GM19397 (cell line): ENCODE measurements at regions not wholly inside any gene's neighbourhood (a gene's known extent, or its start where the extent isn't known, plus 50 kb on each side); places are given as distances from the start of the nearest gene placed in this dataset.

ENCODE experiments used
- ATAC-seq: cut with Tn5 transposase; IDR thresholded peaks from one replicate; pipeline ENCODE4 v1.9.1; 2021; ENCODE audit warnings: mild to moderate bottlenecking, moderate library complexity; ENCODE audit not compliant: unreplicated experiment

DNA sequence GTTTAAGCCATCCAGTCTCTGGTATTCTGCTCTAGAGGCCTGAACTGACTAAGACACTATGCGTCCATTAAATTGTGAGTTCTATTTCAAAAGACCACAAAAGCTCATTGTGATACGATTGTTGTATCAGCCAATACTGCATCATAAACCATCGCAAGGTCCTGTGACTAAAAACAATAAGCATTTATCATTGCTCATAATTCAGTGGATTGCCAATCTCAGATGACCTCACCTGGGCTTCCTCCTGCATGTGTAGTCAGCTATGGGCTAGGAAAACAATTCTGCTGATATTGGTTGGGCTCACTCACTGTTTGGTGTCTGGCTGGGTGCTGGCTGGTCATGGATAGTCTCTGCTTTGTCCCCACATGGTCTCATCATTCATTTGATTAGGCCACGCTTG is 592.7 kb upstream of the BTBD3 start:
- no peak for ATAC-seq

- ATAC-seq, result no peak
Observed at GRCh38 chr20:11328839-11329238, 588.9 kb upstream of the BTBD3 start.

GRCh38 chr20:11329271-11329670 is 588.4 kb upstream of the BTBD3 start:
- ATAC-seq, result no peak

- ATAC-seq, result no peak
Observed at GRCh38 chr20:11331096-11331495, 586.6 kb upstream of the BTBD3 start.

- no peak for ATAC-seq
Observed at GRCh38 chr20:11332381-11332780, 585.3 kb upstream of the BTBD3 start.

DNA sequence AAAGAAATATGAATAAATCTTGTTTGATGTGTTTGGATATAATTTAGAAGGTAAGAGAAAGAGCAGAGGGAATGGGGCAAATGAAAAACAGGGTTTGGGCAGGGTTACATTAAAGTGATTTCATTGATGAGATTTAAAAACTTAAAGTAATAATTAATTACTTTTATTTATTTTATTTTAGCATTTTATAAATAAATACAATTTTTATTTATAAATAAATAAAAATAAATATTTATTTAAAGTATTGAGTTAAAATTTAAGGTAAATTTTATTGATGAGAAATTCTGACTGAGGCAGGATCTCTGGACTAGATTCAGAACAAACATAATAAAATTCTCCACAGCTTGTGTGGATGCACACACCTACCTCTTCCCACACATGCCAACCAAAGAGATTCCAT is 584.1 kb upstream of the BTBD3 start:
- ATAC-seq, result no peak

- ATAC-seq, result no peak
Observed at GRCh38 chr20:11337361-11338130, 580.1 kb upstream of the BTBD3 start.

- no peak for ATAC-seq
Observed at GRCh38 chr20:11338496-11339306, 579.0 kb upstream of the BTBD3 start.

DNA sequence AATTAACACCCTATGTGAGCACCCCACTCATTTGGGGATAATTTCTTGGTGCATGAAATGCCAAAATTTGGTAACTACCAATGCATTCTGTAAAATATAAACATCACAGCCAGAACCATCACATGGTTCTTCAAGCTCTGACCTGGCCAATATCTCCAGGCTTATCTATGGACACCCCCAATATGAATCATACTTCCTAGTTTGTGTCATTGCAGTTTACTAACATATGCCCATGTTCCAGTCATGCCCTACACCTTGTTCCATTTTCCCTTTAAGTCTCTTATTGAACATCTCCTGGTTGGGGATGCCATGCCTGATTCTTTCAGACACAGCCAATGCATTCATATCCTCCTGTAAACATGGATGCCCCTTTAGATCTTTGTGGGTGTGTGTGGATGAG is 572.8 kb upstream of the BTBD3 start:
- ATAC-seq, result no peak

DNA sequence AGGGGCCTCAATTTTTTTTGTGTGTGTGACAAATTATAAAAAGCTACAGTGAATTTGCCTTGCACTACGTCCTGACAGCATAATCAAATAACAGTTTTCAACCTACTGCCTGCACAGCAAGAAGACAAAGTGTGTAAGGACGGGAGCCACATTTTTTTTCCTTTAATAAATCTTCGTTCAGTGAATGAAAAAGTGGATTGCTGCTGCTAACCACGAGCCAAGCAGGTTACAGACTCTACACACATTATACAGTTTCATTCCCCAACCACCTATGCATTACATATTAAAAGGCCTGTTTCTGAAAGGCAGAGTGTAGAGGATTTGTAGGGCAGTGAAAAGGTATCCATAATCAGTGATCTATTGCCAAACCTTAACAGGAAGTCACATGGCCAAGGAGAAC is 570.0 kb upstream of the BTBD3 start:
- ATAC-seq, result no peak

- no peak for ATAC-seq
Observed at GRCh38 chr20:11350126-11351005, 567.3 kb upstream of the BTBD3 start.

DNA sequence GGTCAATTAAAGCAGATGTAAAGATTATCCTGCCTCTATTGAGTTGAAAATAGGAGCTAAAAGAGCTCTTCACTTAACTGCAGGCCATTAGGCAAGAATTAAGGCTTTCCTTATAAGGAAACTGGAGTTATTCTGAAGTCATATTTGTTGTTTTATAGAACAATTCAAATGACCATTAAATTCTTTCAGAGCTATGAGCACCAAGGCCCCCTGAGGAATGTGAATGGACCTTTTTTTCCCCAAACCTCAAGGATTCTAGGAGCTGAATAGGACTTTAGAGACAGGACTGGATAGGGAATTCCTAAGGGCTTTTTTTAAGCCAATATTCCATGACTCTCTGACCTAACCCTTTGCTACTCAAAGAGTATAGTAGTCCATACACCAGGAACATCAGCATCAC is 565.7 kb upstream of the BTBD3 start:
- ATAC-seq, result no peak

GRCh38 chr20:11354846-11355245 is 562.8 kb upstream of the BTBD3 start:
- no peak for ATAC-seq

- no peak for ATAC-seq
Observed at GRCh38 chr20:11355345-11355744, 562.3 kb upstream of the BTBD3 start.

- no peak for ATAC-seq
Observed at GRCh38 chr20:11356061-11356460, 561.6 kb upstream of the BTBD3 start.

GRCh38 chr20:11362450-11362849 is 555.2 kb upstream of the BTBD3 start:
- no peak for ATAC-seq

GRCh38 chr20:11364736-11365135 is 553.0 kb upstream of the BTBD3 start:
- ATAC-seq, result no peak

- no peak for ATAC-seq
Observed at GRCh38 chr20:11366660-11367059, 551.0 kb upstream of the BTBD3 start.

- ATAC-seq, result no peak
Observed at GRCh38 chr20:11368499-11368898, 549.2 kb upstream of the BTBD3 start.

- ATAC-seq, result no peak
Observed at GRCh38 chr20:11368965-11369711, 548.6 kb upstream of the BTBD3 start.

- ATAC-seq, result no peak
Observed at GRCh38 chr20:11371831-11372230, 545.9 kb upstream of the BTBD3 start.
